Epithelial cell of esophagus (primary cell): ENCODE measurements at regions not wholly inside any gene's neighbourhood (a gene's known extent, or its start where the extent isn't known, plus 50 kb on each side); places are given as distances from the start of the nearest gene placed in this dataset.

Source experiments
- DNase-seq: peaks from one replicate; pipeline ENCODE4 v3.0.0; 2010; ENCODE audit warnings: low read depth
- H3K4me3 ChIP-seq: 2 replicates; pipeline ENCODE4 v1.5.1; 2011; ENCODE audit warnings: mild to moderate bottlenecking, low read length, control low read depth
- TF ChIP-seq, protein P1 (sequence below): IDR thresholded peaks from 2 replicates; pipeline ENCODE4 v1.5.1; 2011; ENCODE audit warnings: low read depth, mild to moderate bottlenecking, low read length, control low read depth, inconsistent platforms; ENCODE audit not compliant: insufficient read depth; ENCODE audit errors: missing control alignments

DNA sequence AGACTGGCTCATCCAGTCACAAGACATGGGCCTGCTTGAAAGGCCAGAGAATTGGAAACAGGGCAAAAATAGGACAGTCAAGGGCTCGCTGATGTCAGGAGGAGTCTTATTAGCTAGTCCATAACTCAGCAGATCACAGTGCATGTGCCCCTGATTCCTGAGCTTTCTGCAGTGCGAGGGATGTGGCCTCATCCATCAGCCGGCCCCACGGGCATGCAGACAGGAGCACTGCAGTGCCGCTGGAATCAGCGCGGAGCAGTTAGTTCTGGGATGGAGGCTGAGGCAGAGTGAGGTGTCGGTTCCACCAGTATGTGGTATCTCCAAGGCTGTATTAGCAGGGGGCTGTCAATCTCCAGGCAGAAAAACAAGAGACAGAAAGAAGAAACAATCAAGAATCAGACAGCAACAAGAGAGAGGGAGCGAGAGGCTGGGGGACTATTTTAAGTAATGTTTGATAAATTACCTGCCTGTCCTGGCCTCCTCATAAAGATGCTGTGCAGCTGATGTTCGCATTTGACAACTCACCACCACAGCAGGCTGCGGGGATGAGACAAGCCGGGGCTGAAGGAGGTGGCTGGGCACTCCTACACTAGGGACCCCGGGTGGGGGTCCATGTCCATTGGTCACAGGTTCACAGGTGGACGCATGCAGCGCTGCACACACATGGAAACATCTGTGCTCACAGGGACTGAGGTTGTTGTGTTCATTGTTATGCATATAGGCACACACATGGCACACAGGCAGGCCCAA, 167.2 kb downstream of the TRIM29 start:
- TF ChIP-seq, protein P1, sequence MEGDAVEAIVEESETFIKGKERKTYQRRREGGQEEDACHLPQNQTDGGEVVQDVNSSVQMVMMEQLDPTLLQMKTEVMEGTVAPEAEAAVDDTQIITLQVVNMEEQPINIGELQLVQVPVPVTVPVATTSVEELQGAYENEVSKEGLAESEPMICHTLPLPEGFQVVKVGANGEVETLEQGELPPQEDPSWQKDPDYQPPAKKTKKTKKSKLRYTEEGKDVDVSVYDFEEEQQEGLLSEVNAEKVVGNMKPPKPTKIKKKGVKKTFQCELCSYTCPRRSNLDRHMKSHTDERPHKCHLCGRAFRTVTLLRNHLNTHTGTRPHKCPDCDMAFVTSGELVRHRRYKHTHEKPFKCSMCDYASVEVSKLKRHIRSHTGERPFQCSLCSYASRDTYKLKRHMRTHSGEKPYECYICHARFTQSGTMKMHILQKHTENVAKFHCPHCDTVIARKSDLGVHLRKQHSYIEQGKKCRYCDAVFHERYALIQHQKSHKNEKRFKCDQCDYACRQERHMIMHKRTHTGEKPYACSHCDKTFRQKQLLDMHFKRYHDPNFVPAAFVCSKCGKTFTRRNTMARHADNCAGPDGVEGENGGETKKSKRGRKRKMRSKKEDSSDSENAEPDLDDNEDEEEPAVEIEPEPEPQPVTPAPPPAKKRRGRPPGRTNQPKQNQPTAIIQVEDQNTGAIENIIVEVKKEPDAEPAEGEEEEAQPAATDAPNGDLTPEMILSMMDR = no peak
- DNase-seq = no peak
- no peak overlapping the region for H3K4me3 ChIP-seq

DNA sequence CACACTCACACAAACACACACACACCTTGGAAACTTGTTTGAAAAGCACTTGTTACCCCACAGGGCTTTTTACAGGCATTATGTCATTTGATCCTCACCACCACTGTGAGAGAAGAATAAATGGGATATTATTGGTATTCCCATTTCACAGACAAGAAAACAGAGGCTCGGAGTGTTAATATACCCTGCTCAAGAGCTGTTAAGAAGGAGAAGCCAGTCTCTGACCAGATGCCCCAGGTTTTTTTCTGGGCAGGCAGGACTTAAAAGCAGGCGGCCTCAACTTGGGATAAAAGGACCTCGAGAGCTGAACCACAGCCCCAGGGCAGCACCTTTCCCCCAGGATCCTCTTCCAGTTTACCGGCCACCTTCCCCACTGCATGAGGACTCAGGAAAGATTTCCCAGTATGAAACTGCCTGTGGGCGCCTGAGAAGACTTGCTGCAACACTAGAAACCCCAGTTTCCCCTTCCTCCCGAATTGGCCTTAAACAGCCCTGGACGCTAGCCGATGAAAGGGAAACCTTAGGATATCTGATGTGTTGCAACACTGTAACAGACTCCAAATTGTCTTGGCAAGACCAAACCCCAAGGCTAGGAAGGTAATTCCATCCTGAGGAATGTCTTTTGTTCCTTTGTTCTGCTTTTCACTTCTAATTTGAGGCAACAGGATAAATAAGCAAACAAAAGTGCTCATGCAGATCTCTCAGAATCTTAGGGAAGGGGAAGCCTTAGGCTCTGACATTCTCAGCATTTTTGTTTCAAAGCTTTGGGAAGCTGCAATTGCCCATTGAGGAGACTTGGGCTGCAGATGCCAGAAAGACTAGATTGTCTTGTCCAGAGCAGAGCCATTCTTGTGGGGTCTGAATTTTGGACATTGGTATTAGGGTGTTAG, 173.5 kb downstream of the TRIM29 start:
- DNase-seq = peak; percentile 10
- TF ChIP-seq, protein P1 = no peak

DNA sequence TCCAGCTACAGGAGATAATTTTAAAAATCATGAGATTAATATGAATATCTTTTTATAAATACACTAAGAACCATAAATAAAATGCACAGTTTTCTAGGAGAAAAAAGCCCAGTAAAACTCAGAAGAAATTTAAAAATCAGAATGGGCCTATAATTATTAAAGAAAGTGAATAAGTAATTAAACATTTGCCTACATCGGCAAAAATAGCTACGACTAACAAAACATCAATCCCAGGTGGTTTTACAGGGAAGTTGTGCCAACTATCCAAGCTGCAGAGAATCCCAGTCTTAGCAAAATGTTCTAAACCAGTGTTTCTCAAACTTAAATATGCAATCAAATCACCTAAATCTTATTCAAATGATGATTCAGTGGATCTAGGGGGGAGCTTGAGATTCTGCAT, 180.0 kb downstream of the TRIM29 start:
- TF ChIP-seq, protein P1 = no peak
- DNase-seq = no peak
- H3K4me3 ChIP-seq = no peak overlapping the region

More for the DNA sequence above, 173.5 kb downstream of the TRIM29 start:
- no peak overlapping the region for H3K4me3 ChIP-seq

DNA sequence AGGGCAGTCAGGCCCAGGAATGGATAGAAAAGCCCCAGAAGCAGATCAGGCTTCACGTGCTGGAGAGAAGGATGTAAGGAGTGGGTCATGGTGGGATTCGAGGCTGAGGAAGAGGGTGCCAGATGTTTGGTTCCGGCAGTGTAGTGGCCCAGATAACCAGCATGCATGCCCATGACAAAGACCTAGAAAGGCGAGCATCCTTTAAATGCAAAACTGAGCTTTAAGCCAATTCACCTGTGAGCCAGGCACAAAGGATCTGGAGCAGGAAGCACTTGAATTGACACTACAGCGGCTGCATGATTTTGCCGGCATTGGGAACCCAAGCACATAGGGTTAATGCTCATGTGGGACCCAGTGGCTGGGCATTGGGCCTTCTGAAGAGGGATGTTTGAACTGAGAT, 185.5 kb downstream of the TRIM29 start:
- TF ChIP-seq, protein P1 = no peak
- no peak overlapping the region for H3K4me3 ChIP-seq
- DNase-seq = no peak

DNA sequence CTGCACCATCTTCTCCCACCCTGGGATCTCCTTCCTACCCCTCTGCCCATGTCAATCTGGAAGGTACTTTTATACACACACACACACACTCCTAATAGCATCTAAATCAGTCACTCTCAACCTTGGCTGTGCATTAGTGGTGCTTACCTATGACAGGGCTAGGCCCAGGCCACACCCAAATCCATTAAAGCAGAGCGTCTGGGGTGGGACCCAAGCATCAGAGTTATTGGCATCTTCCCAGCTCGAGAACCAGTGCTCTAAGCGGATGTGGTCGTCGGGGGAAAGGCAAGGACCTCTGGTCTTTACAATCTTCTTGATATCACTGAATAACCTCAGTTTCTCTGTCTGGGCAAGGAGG, 194.6 kb downstream of the TRIM29 start:
- TF ChIP-seq, protein P1 = no peak
- DNase-seq = no peak
- no peak overlapping the region for H3K4me3 ChIP-seq

DNA sequence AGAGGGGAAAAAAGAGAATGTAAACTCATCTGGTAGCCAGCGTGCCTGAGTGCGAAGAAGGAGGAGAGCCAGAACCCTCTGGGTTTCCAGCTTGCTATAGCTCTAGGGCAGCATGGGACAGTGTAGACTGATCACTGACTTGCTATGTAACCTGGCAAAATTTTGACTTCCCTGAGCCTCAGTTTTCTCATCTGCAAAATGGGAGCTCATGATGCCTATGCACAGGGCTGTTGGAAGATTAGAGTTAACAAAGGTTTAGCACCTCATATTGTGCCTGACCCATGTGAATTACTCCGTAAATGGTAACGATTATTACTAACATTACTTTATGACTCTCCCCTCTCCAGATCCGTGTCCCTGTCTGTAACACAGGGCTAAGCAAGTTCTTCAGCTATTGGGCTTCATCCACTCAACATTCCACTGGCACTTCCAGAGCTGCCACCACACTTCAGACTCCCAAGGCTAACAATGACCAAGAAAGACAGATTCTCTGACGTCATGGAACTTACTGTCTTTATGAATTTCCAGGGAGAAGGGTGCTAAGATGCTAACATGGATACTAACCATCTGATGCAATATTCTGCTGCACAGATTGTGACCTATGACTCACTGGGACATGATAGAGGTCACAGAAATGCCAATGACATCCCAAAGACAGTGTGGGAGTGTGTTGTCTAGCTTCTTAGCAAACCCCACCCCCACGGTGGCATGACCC, 195.2 kb downstream of the TRIM29 start:
- no peak overlapping the region for H3K4me3 ChIP-seq
- no peak for DNase-seq
- TF ChIP-seq, protein P1 = no peak
